ENCODE measurements at regions not wholly inside any gene's neighbourhood (a gene's known extent, or its start where the extent isn't known, plus 50 kb on each side); places are given as distances from the start of the nearest gene placed in this dataset.

GRCh38 chr11:119520400-119520799, 97.4 kb upstream of the THY1 start:
- TF ChIP-seq EZH2phosphoT487 (IDR thresholded peaks at IDR 0.05; ENCODE audit: borderline replicate concordance, low read depth, low read length) (no peak), CTCF (conservative IDR thresholded peaks at IDR 0.05; ENCODE audit: low read length) (no peak)

All from OCI-LY7 (cell line).